HG03108 (cell line): ENCODE measurements at regions not wholly inside any gene's neighbourhood (a gene's known extent, or its start where the extent isn't known, plus 50 kb on each side); places are given as distances from the start of the nearest gene placed in this dataset.

ENCODE experiments used
- ATAC-seq: cut with Tn5 transposase; IDR thresholded peaks from one replicate; pipeline ENCODE4 v1.9.1; 2021; ENCODE audit warnings: moderate library complexity; ENCODE audit not compliant: unreplicated experiment

DNA sequence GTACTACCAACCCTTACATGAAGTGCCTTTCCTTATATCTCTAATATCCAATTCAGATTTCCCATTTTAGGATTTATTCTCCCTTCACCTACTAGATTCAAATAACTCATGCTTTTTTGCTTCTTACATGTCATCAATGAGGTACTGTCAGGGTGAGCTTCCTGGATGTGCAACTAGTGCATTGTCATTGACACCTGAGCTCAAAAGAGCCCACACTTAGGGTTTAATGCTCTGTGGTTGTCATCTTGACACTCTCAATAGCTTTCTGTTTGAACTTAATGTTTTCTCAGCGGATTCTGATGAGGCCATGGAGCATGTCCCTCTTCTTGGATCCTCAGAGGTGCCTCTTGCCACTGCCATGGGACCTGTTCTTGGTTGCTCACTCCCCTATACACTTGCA lies 1033.3 kb upstream of the EYS start:
- ATAC-seq: no peak

DNA sequence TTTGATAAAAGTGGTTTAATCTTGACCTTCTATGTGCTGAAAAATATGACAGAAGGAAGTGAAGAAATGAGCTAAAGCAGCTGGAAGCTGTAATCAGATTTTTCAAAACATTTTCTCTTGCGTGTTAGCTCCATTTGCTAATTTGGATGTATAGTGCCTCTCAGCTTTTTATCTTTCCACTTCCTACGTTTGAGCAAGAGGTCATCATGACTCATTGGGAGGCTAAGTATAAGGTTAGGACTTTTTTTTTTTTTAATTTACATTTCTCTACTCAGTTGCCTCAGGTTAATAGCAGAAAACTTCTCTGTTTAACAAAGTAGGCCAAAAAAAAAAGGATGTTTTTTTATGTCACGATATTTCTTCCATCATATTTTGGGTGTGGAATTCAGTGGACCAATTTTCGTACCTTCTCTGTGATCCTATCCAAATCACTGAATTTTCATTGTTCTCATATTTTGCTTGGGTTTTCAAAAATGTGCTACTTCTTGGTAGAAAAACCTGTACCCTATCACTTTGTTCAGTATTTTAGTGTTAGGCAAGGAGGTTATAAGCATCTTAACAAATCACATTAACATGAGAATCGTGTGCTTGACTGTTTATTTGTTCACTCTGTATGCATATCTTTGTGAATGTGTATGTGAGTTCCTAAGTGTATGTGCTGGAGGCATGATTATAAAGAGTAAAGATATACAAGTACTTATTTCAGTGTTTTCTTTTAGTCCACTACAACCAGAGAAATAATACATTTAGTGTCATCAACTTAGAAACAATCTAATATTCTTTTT lies 1028.3 kb upstream of the EYS start:
- no peak for ATAC-seq

GRCh38 chr6:66731310-66731709 lies 1024.3 kb upstream of the EYS start:
- ATAC-seq: no peak

DNA sequence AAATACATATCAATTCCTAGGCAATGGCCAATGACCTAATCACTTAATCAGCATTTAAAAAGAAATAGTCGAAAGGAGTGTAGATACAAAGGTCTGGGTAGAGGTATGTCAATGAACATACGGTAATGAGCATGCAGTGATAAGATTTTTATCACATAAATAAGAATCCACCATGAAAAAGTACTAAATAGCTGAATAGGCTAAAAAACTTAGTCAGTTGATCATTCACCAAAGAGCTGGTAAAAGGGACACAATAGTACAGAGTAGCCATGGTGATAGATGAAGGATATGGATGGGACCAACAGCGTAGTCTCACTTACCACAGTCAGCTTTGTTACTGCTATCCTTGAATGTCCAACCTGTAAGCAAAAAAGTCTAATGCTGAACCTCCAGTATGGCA lies 1018.6 kb upstream of the EYS start:
- ATAC-seq: no peak

GRCh38 chr6:66717801-66718200 lies 1010.8 kb upstream of the EYS start:
- ATAC-seq: no peak

- ATAC-seq: no peak
Measured at GRCh38 chr6:66699385-66699784, 992.4 kb upstream of the EYS start.

DNA sequence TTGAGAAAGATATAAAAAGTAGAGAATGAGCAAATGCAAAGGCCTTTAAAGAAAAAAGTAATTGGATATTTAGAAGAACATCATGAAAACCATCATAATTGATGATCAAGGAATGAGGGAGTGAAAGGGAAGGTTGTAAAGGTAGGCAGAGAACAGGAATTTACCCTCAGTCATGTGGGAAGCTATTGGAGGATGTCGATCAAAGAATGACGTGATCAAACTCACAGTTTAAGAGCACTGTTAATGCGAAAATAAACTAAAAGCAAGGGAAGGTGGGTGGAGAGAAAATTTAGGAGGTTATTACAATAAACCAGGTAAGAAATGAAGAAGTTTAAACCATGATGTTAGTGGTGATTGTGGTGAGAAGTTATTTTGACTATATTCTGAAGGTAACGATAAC lies 982.6 kb upstream of the EYS start:
- ATAC-seq: no peak

DNA sequence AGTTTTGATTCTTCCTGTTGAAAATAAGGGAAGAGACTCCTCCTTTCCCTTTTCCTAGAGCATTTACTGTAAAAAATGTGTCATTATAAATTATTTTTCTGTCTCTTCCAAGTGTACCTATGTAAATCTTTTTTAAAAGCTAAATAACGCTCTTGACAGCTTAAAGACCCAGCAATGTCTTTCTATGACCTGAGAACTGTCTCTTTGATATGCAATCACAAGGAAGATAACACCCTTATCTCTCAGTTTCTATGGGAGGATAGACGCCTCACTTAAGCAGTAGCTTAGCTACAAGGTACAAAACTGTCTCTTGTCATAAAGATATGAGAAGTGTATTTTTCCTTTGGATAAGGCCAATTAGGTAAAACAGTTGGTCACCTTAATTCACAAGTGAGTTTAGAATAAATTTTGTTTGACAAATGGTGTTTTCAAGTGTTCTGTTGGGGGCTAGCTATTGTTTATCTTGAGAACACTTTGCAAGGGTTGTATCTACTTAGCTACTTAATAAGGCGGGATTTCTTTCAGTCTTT lies 980.6 kb upstream of the EYS start:
- ATAC-seq: no peak

DNA sequence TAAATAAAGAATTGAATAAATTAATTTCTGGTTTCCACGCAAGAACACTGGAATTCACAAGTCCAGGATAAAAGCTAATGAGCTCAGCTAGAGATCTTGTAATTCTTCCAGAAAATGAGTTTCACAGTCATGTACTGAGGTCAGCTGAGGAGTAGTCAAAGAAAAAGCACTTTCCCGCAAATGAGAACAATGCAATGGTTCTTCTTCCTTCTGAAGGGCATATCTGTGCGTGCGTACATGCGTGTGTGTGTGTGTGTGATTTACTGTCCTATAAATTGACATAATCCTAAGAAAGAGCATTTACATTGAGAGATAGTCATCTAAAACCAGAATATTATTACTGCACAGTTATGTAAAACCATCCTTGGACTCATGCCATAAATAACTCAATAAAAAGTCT lies 968.9 kb upstream of the EYS start:
- ATAC-seq: no peak

GRCh38 chr6:66664112-66664511 lies 957.1 kb upstream of the EYS start:
- no peak for ATAC-seq

DNA sequence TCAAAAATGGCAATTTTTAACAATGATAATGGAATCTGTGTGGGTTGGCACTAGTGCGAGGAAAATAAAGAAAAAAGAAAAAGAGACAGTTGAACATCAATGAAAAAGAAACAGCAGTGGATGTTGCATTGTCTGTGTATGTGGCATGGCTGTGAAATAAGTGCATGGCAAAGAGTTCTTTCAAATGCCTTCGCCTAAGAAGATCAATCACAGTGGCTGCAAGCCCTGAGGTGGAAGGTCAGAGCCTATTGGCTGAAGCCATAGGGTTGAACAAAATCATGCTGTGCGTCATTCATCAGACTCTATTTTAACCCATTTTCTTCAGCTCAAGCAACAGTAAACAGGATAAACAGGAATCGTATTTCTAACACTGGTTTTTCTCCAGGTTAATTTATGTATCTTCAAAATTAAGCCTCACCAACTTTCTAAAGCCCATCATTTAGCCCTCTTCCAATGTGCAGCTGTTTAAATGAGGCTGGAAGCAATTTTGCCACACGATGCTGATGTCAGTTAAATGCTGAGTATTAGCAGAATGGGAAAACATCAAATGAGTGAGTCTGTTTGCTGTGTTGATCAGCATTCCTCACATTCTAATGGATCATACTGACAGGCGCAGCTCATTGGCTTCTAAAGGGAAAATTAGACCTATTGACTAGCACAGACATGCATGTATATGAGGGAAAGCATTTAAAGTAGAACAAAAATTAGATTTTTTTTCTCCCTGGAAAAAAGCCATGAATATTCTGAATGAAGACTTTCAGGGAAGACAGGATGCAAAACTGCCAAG lies 955.9 kb upstream of the EYS start:
- no peak for ATAC-seq

- ATAC-seq: no peak
Measured at GRCh38 chr6:66662196-66662595, 955.2 kb upstream of the EYS start.

DNA sequence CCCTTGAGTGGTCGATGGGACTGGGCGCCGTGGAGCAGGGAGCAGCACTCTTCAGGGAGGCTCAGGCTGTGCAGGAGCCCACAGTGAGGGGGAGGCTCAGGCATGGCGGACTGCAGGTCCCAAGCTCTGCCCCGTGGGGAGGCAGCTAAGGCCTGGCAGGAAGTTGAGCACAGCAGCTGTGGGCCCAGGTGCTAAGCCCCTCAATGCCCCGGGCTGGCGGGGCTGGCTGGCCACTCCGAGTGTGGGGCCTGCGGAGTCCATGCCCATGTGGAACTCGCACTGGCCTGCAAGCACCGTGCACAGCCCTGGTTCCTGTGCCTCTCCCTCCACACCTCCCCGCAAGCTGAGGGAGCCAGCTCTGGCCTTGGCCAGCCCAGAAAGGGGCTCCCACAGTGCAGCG lies 948.4 kb upstream of the EYS start:
- no peak for ATAC-seq

- no peak for ATAC-seq
Measured at GRCh38 chr6:66638518-66638917, 931.5 kb upstream of the EYS start.

GRCh38 chr6:66638099-66638498 lies 931.1 kb upstream of the EYS start:
- no peak for ATAC-seq

- ATAC-seq: no peak
Measured at GRCh38 chr6:66628917-66629316, 921.9 kb upstream of the EYS start.

DNA sequence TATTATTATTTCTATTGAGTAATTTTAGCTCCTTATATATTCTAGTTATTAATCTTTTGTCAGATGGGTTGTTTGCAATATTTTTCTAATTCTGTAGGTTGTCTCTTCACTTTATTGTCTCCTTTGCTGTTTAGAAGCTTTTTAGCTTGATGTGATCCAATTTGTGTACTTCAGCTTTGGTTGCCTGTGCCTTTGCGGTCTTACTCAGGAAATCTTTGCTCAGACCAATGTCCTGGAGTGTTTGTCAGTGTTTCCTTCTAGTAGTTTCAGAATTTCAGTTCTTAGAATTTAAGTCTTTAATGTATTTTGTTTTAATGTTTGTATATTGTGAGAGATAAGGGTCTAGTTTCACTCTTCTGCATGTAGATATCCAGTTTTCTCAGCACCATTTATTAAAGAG lies 916.0 kb upstream of the EYS start:
- no peak for ATAC-seq

DNA sequence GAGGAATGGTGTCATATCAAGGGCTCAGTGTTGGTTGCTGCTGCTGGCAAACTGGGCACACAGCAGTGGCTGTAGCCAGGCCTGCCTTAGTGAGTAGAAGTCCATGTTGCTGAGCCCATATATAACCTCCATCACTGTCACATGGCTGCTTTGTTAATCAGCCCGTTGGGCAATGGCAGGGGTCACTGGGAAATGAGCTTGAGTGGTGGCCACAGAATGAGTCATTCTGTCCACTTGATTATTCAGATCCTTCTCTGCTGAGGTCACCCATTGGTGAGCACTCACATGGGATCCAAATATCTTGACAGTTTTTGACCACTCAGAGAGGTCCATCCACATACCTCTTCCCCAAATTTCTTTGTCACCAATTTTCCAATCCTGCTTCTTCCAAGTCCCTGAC lies 898.9 kb upstream of the EYS start:
- ATAC-seq: no peak

- no peak for ATAC-seq
Measured at GRCh38 chr6:66605011-66605410, 898.0 kb upstream of the EYS start.

DNA sequence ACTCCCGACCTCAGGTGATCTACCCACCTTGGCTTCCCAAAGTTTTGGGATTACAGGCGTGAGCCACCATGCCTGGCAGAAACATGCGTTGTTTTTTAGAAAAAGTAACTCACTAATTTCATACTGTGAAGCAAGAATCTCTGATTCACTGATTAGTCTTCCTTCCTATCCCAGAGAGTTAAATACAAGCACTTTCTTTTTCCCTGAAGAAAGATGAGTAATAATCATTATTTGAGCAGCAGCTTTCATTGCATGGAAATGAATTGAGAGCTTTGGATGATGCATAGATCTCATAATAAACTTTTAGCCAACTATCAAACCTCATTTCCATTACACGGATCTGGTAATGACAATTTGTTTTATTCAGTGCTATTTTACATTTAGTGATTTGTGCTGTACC lies 892.5 kb upstream of the EYS start:
- ATAC-seq: no peak

GRCh38 chr6:66578362-66578761 lies 871.3 kb upstream of the EYS start:
- ATAC-seq: no peak

DNA sequence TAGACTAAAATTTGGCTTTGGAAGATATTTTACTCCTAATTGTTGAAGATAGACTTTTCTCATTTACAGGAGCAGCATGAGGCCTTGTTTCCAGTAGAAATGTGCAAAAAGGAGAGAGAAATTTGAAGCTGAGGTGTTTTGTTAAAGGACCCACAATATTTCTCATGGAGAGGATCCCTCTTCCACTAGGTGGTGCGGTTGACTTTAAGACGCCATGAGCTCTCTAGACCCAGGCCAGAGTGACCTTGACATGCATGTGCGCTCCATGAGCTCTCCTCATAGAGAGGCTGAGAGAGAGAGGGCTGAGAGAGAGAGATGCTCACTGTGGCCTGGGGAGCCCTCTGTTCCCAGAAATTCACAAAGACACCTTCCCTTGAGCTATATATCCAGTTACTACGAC lies 861.2 kb upstream of the EYS start:
- ATAC-seq: no peak
